Fibroblast of peridontal ligament (primary cell): ENCODE measurements at regions not wholly inside any gene's neighbourhood (a gene's known extent, or its start where the extent isn't known, plus 50 kb on each side); places are given as distances from the start of the nearest gene placed in this dataset.

ENCODE experiments used
- DNase-seq: peaks from one replicate; pipeline ENCODE4 v3.0.0-alpha.2; 2010; ENCODE audit errors: extremely low read depth

GRCh38 chr22:47586038-47586437 lies 823.6 kb downstream of the TBC1D22A start:
- no peak for DNase-seq

- DNase-seq = no peak
Measured at GRCh38 chr22:47583959-47584562, 821.6 kb downstream of the TBC1D22A start.

- no peak for DNase-seq
Measured at GRCh38 chr22:47582067-47582466, 819.6 kb downstream of the TBC1D22A start.

GRCh38 chr22:47580121-47580520 lies 817.7 kb downstream of the TBC1D22A start:
- DNase-seq = no peak

- DNase-seq = no peak
Measured at GRCh38 chr22:47576908-47577307, 814.5 kb downstream of the TBC1D22A start.

GRCh38 chr22:47575291-47575690 lies 812.8 kb downstream of the TBC1D22A start:
- DNase-seq = no peak

- DNase-seq = no peak
Measured at GRCh38 chr22:47574556-47574955, 812.1 kb downstream of the TBC1D22A start.

GRCh38 chr22:47573141-47573540 lies 810.7 kb downstream of the TBC1D22A start:
- DNase-seq = no peak

GRCh38 chr22:47572443-47572842 lies 810.0 kb downstream of the TBC1D22A start:
- no peak for DNase-seq

GRCh38 chr22:47571616-47572015 lies 809.2 kb downstream of the TBC1D22A start:
- DNase-seq = no peak

- no peak for DNase-seq
Measured at GRCh38 chr22:47570851-47571250, 808.4 kb downstream of the TBC1D22A start.

GRCh38 chr22:47570300-47570685 lies 807.8 kb downstream of the TBC1D22A start:
- no peak for DNase-seq

- no peak for DNase-seq
Measured at GRCh38 chr22:47569389-47570299, 807.2 kb downstream of the TBC1D22A start.

GRCh38 chr22:47568700-47569099 lies 806.2 kb downstream of the TBC1D22A start:
- DNase-seq = no peak

GRCh38 chr22:47567126-47568090 lies 805.0 kb downstream of the TBC1D22A start:
- no peak for DNase-seq

GRCh38 chr22:47566491-47566890 lies 804.0 kb downstream of the TBC1D22A start:
- DNase-seq = no peak

GRCh38 chr22:47565607-47566006 lies 803.2 kb downstream of the TBC1D22A start:
- DNase-seq = no peak

GRCh38 chr22:47564651-47565434 lies 802.4 kb downstream of the TBC1D22A start:
- no peak for DNase-seq

- DNase-seq = no peak
Measured at GRCh38 chr22:47564158-47564450, 801.7 kb downstream of the TBC1D22A start.

- DNase-seq = no peak
Measured at GRCh38 chr22:47563406-47564157, 801.1 kb downstream of the TBC1D22A start.

- DNase-seq = no peak
Measured at GRCh38 chr22:47561766-47562165, 799.3 kb downstream of the TBC1D22A start.
